ENCODE measurements at regions not wholly inside any gene's neighbourhood (a gene's known extent, or its start where the extent isn't known, plus 50 kb on each side); places are given as distances from the start of the nearest gene placed in this dataset.
A peak's percentile ranks its signal among the peaks of the same experiment; 100 is the strongest.
"Not testable (repeated sequence)": the region's sequence is repeated elsewhere in the genome, so short reads cannot be mapped to it uniquely, and the experiment has no call there.

DNA sequence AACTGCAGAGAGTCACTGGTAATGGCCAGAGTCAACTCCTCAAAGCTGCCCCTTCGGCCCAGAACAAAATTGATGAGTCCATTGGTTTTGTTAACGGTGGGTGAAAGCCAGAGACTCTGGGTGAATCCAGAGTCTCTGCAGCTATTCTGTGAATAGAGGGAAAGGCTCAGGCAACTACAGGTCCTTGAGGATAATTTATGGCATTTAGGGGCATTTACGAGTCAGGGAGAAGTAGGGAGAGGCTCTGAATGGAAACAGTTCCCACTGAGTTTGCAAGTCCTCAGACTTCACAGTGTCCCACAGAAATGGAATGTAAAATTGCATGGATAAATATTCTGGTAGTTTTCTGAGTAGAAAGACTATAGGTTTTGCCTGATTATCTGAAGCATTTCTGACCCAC, 257.8 kb downstream of the SEC61B start:
- Mint-ChIP-seq H3K36me3 (ENCODE audit: low read depth) (no peaks in the 10 kb centered on the region), H3K4me1 (ENCODE audit: low read depth) (no peaks in the 10 kb centered on the region), H3K27me3 (ENCODE audit: low read depth) (peaks cover 31% of the 10 kb centered on the region), H3K27ac (no peak overlapping the region), H3K4me3 (no peak overlapping the region), H3K9me3 (ENCODE audit: insufficient read depth) (no peaks in the 10 kb centered on the region)
- ChIA-PET CTCF (no interaction called here), POLR2A (no interaction called here)
- DNase-seq (no peak), ATAC-seq (no peak)

- CTCF ChIA-PET, result no interaction called here
- no peak for ATAC-seq
- H3K4me1 Mint-ChIP-seq (ENCODE audit: low read depth), result no peaks in the 10 kb centered on the region
- POLR2A ChIA-PET, result no interaction called here
- H3K27me3 Mint-ChIP-seq (ENCODE audit: low read depth), result peaks cover 26% of the 10 kb centered on the region
- DNase-seq, result no peak
- no peak overlapping the region for H3K27ac Mint-ChIP-seq
- H3K36me3 Mint-ChIP-seq (ENCODE audit: low read depth), result no peaks in the 10 kb centered on the region
- H3K4me3 Mint-ChIP-seq, result no peak overlapping the region
- no peaks in the 10 kb centered on the region for H3K9me3 Mint-ChIP-seq (ENCODE audit: insufficient read depth)
Observed at GRCh38 chr9:99485459-99485858, 263.4 kb downstream of the SEC61B start.

DNA sequence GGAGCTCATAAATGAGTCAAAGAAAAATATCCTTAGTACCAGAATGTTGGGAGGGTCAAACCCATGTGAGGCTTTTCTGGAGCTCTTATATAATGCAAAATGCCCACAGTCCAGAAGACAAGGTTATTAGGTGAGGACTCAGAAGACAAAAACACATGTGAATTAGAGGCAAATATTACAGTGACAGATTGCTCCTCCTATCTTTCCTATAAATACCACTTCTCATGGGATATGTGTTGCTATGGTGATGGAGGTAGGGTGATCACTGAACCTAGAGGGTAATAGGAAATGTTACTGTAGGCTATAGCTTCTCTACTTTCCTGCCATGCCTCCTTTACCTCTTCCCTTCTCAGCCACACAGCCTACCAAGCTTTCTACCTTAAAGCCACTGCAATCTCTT, 264.6 kb downstream of the SEC61B start:
- H3K4me3 Mint-ChIP-seq, result no peak overlapping the region
- H3K4me1 Mint-ChIP-seq (ENCODE audit: low read depth), result peaks cover 5% of the 10 kb centered on the region
- no peak overlapping the region for H3K27ac Mint-ChIP-seq
- peaks cover 23% of the 10 kb centered on the region for H3K27me3 Mint-ChIP-seq (ENCODE audit: low read depth)
- no peaks in the 10 kb centered on the region for H3K9me3 Mint-ChIP-seq (ENCODE audit: insufficient read depth)
- no peaks in the 10 kb centered on the region for H3K36me3 Mint-ChIP-seq (ENCODE audit: low read depth)
- CTCF ChIA-PET, result no interaction called here
- POLR2A ChIA-PET, result no interaction called here
- DNase-seq (no peak), ATAC-seq (no peak)

DNA sequence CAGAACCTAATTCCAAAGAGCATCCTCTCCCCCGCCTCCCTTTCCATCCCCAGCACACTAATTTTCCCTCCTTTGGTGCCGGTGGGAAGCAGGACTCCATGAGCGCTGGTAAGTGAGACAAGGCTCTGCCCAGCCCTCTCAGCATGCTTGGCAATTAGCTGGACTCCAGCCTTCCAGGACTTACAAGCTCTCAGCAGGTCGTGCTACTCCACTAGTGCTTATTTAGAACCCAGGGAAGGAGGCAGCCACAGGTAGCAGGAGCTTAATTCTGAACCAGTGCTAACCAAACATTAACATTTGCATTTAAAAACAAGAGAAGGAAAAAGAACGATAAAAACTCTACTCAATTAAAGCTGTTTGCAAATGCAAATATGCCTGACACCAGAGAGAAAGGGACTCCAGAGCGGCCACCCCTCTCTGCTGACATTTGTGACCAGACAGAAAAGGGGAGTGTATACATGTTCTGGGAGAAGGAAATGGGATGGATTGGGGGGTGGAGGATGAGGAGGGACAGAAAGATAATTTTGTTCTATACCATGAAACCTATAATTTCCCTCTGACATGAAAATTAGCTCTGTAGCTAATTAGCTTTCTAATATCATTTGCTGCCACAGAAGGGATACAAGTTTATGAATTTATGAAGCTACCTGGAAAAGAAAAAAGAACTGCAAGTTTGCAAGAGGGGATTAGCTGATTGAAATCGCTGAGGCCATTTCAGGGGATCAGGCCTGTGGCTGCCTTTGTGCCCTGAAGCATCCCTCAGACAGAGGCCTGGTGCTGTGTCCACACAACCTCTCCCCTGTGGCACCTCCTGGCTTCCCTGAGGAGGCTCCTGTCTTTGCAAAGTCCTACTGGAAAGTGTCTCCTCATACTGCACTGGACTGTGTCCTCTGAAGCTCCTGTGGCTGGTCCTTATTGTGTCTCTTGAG, 266.3 kb downstream of the SEC61B start:
- H3K4me3 Mint-ChIP-seq, result no peak overlapping the region
- no peaks in the 10 kb centered on the region for H3K36me3 Mint-ChIP-seq (ENCODE audit: low read depth)
- peaks cover 31% of the 10 kb centered on the region for H3K27me3 Mint-ChIP-seq (ENCODE audit: low read depth)
- DNase-seq (no peak), ATAC-seq (no peak)
- peaks cover 12% of the 10 kb centered on the region for H3K4me1 Mint-ChIP-seq (ENCODE audit: low read depth)
- no peak overlapping the region for H3K27ac Mint-ChIP-seq
- no peaks in the 10 kb centered on the region for H3K9me3 Mint-ChIP-seq (ENCODE audit: insufficient read depth)
- ChIA-PET CTCF (interaction anchor here (1.4 kb wide), 1 partner anchor 304 kb away, joined by 4 read pairs; no protein-coding TSS in a partner anchor), POLR2A (no interaction called here)

DNA sequence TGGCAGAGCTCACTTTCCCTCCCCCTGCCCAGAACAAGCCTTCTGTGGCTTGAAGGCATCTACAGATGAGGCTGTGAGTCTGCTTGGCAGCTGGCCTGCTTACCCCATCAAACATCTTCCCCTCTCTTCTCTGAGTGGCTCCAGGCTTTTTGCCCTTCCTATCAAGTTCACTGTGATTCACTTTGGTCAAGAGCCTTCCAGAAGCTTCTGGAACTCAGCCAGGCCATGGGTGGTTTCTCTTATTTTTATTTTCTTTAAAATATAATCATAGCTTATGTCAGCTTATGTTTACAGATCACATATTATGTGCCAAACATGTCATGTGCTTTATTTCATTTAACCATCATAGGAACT, 267.0 kb downstream of the SEC61B start:
- no peak overlapping the region for H3K4me3 Mint-ChIP-seq
- peaks cover 28% of the 10 kb centered on the region for H3K27me3 Mint-ChIP-seq (ENCODE audit: low read depth)
- no peaks in the 10 kb centered on the region for H3K9me3 Mint-ChIP-seq (ENCODE audit: insufficient read depth)
- peaks cover 12% of the 10 kb centered on the region for H3K4me1 Mint-ChIP-seq (ENCODE audit: low read depth)
- CTCF ChIA-PET, result interaction anchor here (1.4 kb wide), 1 partner anchor 304 kb away, joined by 4 read pairs; no protein-coding TSS in a partner anchor
- POLR2A ChIA-PET, result no interaction called here
- H3K36me3 Mint-ChIP-seq (ENCODE audit: low read depth), result no peaks in the 10 kb centered on the region
- no peak for ATAC-seq
- no peak overlapping the region for H3K27ac Mint-ChIP-seq
- DNase-seq, result no peak

DNA sequence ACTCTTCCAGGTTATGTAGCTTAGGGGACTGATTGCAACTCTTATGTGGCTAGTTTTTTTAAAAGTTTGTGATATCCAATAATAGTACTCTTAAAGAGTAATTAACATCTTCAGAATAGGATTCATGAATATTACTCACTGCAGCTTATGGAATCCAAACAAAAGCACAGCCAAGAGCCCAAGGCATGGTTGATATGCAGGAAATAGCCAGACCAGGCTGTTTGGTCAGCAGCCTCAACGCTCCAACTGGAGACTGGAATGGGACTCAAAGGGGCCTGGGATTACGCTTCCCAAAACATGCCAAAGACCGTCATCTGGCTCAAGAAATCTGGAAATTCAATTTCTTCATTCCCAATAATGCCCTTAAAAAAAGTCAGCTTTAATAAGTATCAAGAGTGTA, 268.6 kb downstream of the SEC61B start:
- ChIA-PET POLR2A (interaction anchor here (0.6 kb wide), 1 partner anchor 358 kb away, joined by 3 read pairs; no protein-coding TSS in a partner anchor), CTCF (no interaction called here)
- Mint-ChIP-seq H3K9me3 (ENCODE audit: insufficient read depth) (no peaks in the 10 kb centered on the region), H3K27ac (no peak overlapping the region), H3K27me3 (ENCODE audit: low read depth) (peaks cover 24% of the 10 kb centered on the region), H3K4me3 (no peak overlapping the region), H3K4me1 (ENCODE audit: low read depth) (peaks cover 12% of the 10 kb centered on the region), H3K36me3 (ENCODE audit: low read depth) (no peaks in the 10 kb centered on the region)
- DNase-seq, result no peak
- no peak for ATAC-seq

DNA sequence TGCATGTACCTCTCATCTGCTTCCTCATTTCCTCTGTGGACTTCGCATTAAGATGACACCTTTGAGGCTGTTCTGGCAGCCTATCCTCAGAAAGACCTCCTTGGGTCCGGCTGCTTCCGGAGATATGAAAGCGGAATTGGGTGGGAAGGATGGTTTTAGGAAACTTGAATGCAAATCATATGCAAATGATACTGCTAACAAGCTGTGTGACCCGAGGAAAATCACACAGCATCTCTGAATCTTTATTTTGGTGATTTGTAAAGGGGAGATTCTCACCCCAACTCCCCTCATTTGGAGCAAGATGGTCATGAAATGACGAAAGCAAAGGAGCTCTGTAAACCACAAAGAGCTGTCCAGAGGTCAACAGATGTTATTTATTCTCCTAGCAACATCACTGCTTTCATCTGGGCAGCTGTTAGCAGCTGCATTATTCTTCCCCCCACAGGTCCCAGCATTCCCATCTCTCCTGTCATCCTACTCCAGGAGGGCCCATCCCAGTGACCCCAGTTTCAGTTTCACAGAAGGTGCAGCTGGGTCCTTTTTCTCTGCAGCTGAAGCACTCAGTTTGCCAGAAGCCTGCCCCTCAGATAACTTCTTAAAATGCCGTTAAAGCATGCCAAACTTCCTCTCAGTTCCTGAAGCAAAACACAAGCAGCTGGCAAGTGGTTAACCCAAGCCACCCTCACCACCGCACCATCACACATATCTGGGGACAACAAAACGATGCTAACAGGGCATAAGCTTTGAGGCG, 269.5 kb downstream of the SEC61B start:
- CTCF ChIA-PET, result interaction anchor here (1.3 kb wide), 1 partner anchor 260 kb away, joined by 5 read pairs; no protein-coding TSS in a partner anchor
- Mint-ChIP-seq H3K9me3 (ENCODE audit: insufficient read depth) (no peaks in the 10 kb centered on the region), H3K4me3 (no peak overlapping the region), H3K27ac (no peak overlapping the region), H3K36me3 (ENCODE audit: low read depth) (no peaks in the 10 kb centered on the region), H3K4me1 (ENCODE audit: low read depth) (peaks cover 12% of the 10 kb centered on the region), H3K27me3 (ENCODE audit: low read depth) (peaks cover 23% of the 10 kb centered on the region)
- DNase-seq (peak; percentile 38), ATAC-seq (no peak)
- POLR2A ChIA-PET, result interaction anchor here (0.6 kb wide), 1 partner anchor 357 kb away, joined by 3 read pairs; no protein-coding TSS in a partner anchor

DNA sequence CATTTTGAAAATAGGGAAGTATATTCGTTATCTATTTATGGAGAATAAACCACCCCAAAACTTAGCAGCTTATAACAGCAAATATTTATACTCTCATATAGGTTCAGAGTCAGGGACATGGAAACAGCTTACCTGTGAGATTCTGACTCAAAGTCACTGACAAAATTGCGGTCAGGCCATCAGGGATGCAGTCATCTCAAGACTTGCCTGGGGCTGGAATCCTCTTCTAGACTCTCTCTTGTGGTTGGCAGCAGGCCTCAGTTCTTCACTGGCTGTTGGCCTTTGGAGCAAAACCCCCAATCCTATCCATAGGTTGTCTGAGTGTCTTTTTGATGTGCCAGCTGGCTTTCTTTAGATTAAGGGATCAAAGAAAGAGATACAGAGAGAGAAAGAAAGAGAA, 275.6 kb downstream of the SEC61B start:
- ATAC-seq, result no peak
- H3K4me1 Mint-ChIP-seq (ENCODE audit: low read depth), result no peaks in the 10 kb centered on the region
- ChIA-PET CTCF (no interaction called here), POLR2A (no interaction called here)
- no peak overlapping the region for H3K4me3 Mint-ChIP-seq
- no peaks in the 10 kb centered on the region for H3K36me3 Mint-ChIP-seq (ENCODE audit: low read depth)
- peaks cover 11% of the 10 kb centered on the region for H3K27me3 Mint-ChIP-seq (ENCODE audit: low read depth)
- H3K9me3 Mint-ChIP-seq (ENCODE audit: insufficient read depth), result no peaks in the 10 kb centered on the region
- H3K27ac Mint-ChIP-seq, result no peak overlapping the region
- DNase-seq, result no peak

GRCh38 chr9:99498979-99499378, 276.9 kb downstream of the SEC61B start:
- ATAC-seq; H3K36me3 Mint-ChIP-seq (ENCODE audit: low read depth); CTCF ChIA-PET; H3K4me1 Mint-ChIP-seq (ENCODE audit: low read depth); H3K27ac Mint-ChIP-seq; DNase-seq; H3K27me3 Mint-ChIP-seq (ENCODE audit: low read depth); H3K4me3 Mint-ChIP-seq; H3K9me3 Mint-ChIP-seq (ENCODE audit: insufficient read depth); POLR2A ChIA-PET: not testable (repeated sequence)

- peaks cover 8% of the 10 kb centered on the region for H3K27me3 Mint-ChIP-seq (ENCODE audit: low read depth)
- no peak overlapping the region for H3K4me3 Mint-ChIP-seq
- no peak overlapping the region for H3K27ac Mint-ChIP-seq
- ATAC-seq, result no peak
- ChIA-PET CTCF (interaction anchor here (1.1 kb wide), 1 partner anchor 8 kb away, joined by 3 read pairs; no protein-coding TSS in a partner anchor), POLR2A (no interaction called here)
- H3K9me3 Mint-ChIP-seq (ENCODE audit: insufficient read depth), result no peaks in the 10 kb centered on the region
- no peaks in the 10 kb centered on the region for H3K4me1 Mint-ChIP-seq (ENCODE audit: low read depth)
- no peak for DNase-seq
- H3K36me3 Mint-ChIP-seq (ENCODE audit: low read depth), result no peaks in the 10 kb centered on the region
Observed at GRCh38 chr9:99505936-99506335, 283.9 kb downstream of the SEC61B start.

GRCh38 chr9:99506747-99507348, 284.8 kb downstream of the SEC61B start:
- Mint-ChIP-seq H3K27me3 (ENCODE audit: low read depth) (peaks cover 8% of the 10 kb centered on the region), H3K36me3 (ENCODE audit: low read depth) (no peaks in the 10 kb centered on the region), H3K27ac (no peak overlapping the region), H3K4me3 (no peak overlapping the region), H3K9me3 (ENCODE audit: insufficient read depth) (no peaks in the 10 kb centered on the region), H3K4me1 (ENCODE audit: low read depth) (no peaks in the 10 kb centered on the region)
- DNase-seq (no peak), ATAC-seq (no peak)
- ChIA-PET POLR2A (no interaction called here), CTCF (no interaction called here)

Measured in activated CD8-positive, alpha-beta T cell treated with anti-CD3 and anti-CD28 coated beads, Interleukin-2, amount 10 ng/mL, durations not matched to agents 7 days and 5 days (primary cell).